Putamen (tissue), 1 donor: ENCODE measurements at regions not wholly inside any gene's neighbourhood (a gene's known extent, or its start where the extent isn't known, plus 50 kb on each side); places are given as distances from the start of the nearest gene placed in this dataset.
"Not testable (repeated sequence)": the region's sequence is repeated elsewhere in the genome, so short reads cannot be mapped to it uniquely, and the experiment has no call there.

Source experiments
- DNase-seq: peaks from one replicate; pipeline ENCODE4 v3.0.0-alpha.2; 2016; ENCODE audit warnings: low spot score

GRCh38 chr2:118387509-118387908 is 299.2 kb downstream of the INSIG2 start:
- DNase-seq, result no peak

- DNase-seq, result no peak
Measured at GRCh38 chr2:118386641-118387302, 298.5 kb downstream of the INSIG2 start.

- no peak for DNase-seq
Measured at GRCh38 chr2:118380915-118381653, 292.8 kb downstream of the INSIG2 start.

- DNase-seq, result no peak
Measured at GRCh38 chr2:118375907-118376485, 287.7 kb downstream of the INSIG2 start.

GRCh38 chr2:118374974-118375755 is 286.9 kb downstream of the INSIG2 start:
- DNase-seq, result peak; percentile 21

GRCh38 chr2:118372886-118373830 is 284.9 kb downstream of the INSIG2 start:
- DNase-seq, result no peak

- DNase-seq, result no peak
Measured at GRCh38 chr2:118371515-118371914, 283.2 kb downstream of the INSIG2 start.

- DNase-seq, result not testable (repeated sequence)
Measured at GRCh38 chr2:118369521-118369920, 281.2 kb downstream of the INSIG2 start.

- no peak for DNase-seq
Measured at GRCh38 chr2:118363604-118364003, 275.3 kb downstream of the INSIG2 start.

GRCh38 chr2:118356051-118356450 is 267.8 kb downstream of the INSIG2 start:
- DNase-seq, result no peak

- no peak for DNase-seq
Measured at GRCh38 chr2:118351796-118352195, 263.5 kb downstream of the INSIG2 start.

- DNase-seq, result no peak
Measured at GRCh38 chr2:118350621-118351020, 262.4 kb downstream of the INSIG2 start.

- no peak for DNase-seq
Measured at GRCh38 chr2:118349365-118349764, 261.1 kb downstream of the INSIG2 start.

GRCh38 chr2:118348380-118349034 is 260.2 kb downstream of the INSIG2 start:
- no peak for DNase-seq

- no peak for DNase-seq
Measured at GRCh38 chr2:118345465-118345864, 257.2 kb downstream of the INSIG2 start.

- no peak for DNase-seq
Measured at GRCh38 chr2:118340103-118340502, 251.8 kb downstream of the INSIG2 start.

GRCh38 chr2:118339386-118339785 is 251.1 kb downstream of the INSIG2 start:
- DNase-seq, result no peak

GRCh38 chr2:118333664-118334063 is 245.4 kb downstream of the INSIG2 start:
- DNase-seq, result no peak

- no peak for DNase-seq
Measured at GRCh38 chr2:118325321-118325955, 237.2 kb downstream of the INSIG2 start.

GRCh38 chr2:118322406-118322805 is 234.1 kb downstream of the INSIG2 start:
- DNase-seq, result no peak
